Transverse colon (tissue), 4 donors: ENCODE measurements at regions not wholly inside any gene's neighbourhood (a gene's known extent, or its start where the extent isn't known, plus 50 kb on each side); places are given as distances from the start of the nearest gene placed in this dataset.

ENCODE experiments used
- DNase-seq: peaks from one replicate; pipeline ENCODE4 v3.0.0-alpha.2; 2019
- H3K27ac ChIP-seq, 4 donors: fragments of 200-600 bp; sonication (generic); 2 replicates each; pipeline ENCODE4 v1.5.1; 2016 to 2018; ENCODE audit warnings: inconsistent platforms in 4 of 4
- H3K27me3 ChIP-seq: fragments of 200-600 bp; sonication (generic); 2 replicates; pipeline ENCODE4 v1.5.1; 2017; ENCODE audit warnings: inconsistent platforms
- H3K36me3 ChIP-seq, 4 donors: fragments of 200-600 bp; sonication (generic); 2 replicates each; pipeline ENCODE4 v1.5.1; 2017 to 2019; ENCODE audit warnings: inconsistent platforms in 4 of 4
- H3K4me1 ChIP-seq, 4 donors: fragments of 200-600 bp; sonication (generic); 2 replicates each; pipeline ENCODE4 v1.5.1; 2017 to 2020; ENCODE audit warnings: inconsistent platforms in 4 of 4
- H3K4me3 ChIP-seq, 4 donors: fragments of 200-600 bp; sonication (generic); 1 replicate in 1 of 4; 2 replicates in 3 of 4; pipeline versions ENCODE4 v1.5.1 to v1.6.1; 2017 to 2019; ENCODE audit warnings: inconsistent platforms in 4 of 4
- H3K9me3 ChIP-seq, 2 donors: fragments of 200-600 bp; sonication (generic); 2 replicates each; pipeline ENCODE4 v1.5.1; 2017 to 2019; ENCODE audit warnings: inconsistent platforms in 2 of 2
- EP300 ChIP-seq: sonication (generic); formaldehyde crosslinking; IDR thresholded peaks from one replicate; pipeline ENCODE4 v1.6.1; 2017; ENCODE audit warnings: antibody characterized with exemption, low read depth
- POLR2A ChIP-seq: fragments of 450-650 bp; IDR thresholded peaks from one replicate; pipeline ENCODE4 v1.6.1; 2016; ENCODE audit warnings: antibody characterized with exemption, mild to moderate bottlenecking, moderate library complexity
- POLR2AphosphoS5 ChIP-seq, 3 donors: sonication (generic); formaldehyde crosslinking; IDR thresholded peaks; one replicate each; pipeline ENCODE4 v1.6.1; 2016; ENCODE audit warnings: antibody characterized with exemption in 3 of 3
- WGBS, 2 donors: methylation state at CpG; one replicate each; pipeline ENCODE4 v1.1.5; 2018; ENCODE audit warnings: low coverage in 1 of 2; 5-methylcytosine and 5-hydroxymethylcytosine counted together
- in situ Hi-C, 4 donors: fragments of 200-750 bp; cut with MboI; loops; one replicate each; pipeline versions ENCODE4 v1.15.0 to v1.15.1; 2017; ENCODE audit warnings: low sequenced_read_pairs in 3 of 4, low pct_ligation_motif_present in 1 of 4, low pct_unique_long_range_greater_than_20kb in 1 of 4
- intact Hi-C: fragments of 100-400 bp; cut with DNase I; formaldehyde crosslinking; loops from one replicate; pipeline ENCODE4 v1.15.1; 2023; ENCODE audit warnings: low total_unique reads
- TF ChIP-seq, protein P1 (sequence below), 5 experiments: fragments of 200-600 bp in 3 of 5; fragments of 450-650 bp in 2 of 5; sonication (generic) in 3 of 5; IDR thresholded peaks; 1 replicate in 2 of 5; 2 replicates in 3 of 5; pipeline ENCODE4 v1.5.1; 2016 to 2017; ENCODE audit warnings: antibody characterized with exemption in 5 of 5, inconsistent platforms in 3 of 5, mild to moderate bottlenecking in 2 of 5, moderate library complexity in 1 of 5

DNA sequence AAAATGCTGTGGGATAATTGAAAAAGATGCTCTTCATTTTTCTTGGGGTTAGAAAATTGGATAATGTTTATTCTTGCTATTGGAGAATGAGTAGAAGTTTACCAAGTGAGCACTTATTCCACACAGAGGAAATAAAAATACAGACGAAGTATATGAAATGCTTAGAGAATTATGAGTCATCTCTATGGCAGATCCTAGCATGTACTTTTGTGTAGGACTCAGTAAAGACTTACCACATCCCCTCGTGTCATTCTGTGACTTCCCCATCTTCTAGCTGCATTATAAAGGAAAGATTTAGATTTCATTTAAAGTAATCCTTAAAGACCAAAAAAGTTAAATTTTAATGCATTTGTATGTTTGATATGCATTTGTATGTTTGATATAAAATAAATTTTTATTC is 685.6 kb downstream of the TBC1D32 start:
- WGBS, 2 donors: 29 to 56% methylated on average over 2 of the region's 2 CpGs
- Histone ChIP-seq H3K27ac (no peak overlapping the region), H3K4me3 (no peak overlapping the region), H3K27me3 (no peaks in the 10 kb centered on the region), H3K36me3 (no peaks in the 10 kb centered on the region), H3K9me3 (no peaks in the 10 kb centered on the region), H3K4me1 (no peaks in the 10 kb centered on the region)
- intact Hi-C loops: no loop called here
- TF ChIP-seq POLR2A (no peak), EP300 (no peak), POLR2AphosphoS5 (IDR thresholded peaks at IDR 0.05) (no peak)
- TF ChIP-seq, protein P1, sequence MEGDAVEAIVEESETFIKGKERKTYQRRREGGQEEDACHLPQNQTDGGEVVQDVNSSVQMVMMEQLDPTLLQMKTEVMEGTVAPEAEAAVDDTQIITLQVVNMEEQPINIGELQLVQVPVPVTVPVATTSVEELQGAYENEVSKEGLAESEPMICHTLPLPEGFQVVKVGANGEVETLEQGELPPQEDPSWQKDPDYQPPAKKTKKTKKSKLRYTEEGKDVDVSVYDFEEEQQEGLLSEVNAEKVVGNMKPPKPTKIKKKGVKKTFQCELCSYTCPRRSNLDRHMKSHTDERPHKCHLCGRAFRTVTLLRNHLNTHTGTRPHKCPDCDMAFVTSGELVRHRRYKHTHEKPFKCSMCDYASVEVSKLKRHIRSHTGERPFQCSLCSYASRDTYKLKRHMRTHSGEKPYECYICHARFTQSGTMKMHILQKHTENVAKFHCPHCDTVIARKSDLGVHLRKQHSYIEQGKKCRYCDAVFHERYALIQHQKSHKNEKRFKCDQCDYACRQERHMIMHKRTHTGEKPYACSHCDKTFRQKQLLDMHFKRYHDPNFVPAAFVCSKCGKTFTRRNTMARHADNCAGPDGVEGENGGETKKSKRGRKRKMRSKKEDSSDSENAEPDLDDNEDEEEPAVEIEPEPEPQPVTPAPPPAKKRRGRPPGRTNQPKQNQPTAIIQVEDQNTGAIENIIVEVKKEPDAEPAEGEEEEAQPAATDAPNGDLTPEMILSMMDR (IDR thresholded peaks at IDR 0.05): no peak
- in situ Hi-C loops: no loop called here
- no peak for DNase-seq

DNA sequence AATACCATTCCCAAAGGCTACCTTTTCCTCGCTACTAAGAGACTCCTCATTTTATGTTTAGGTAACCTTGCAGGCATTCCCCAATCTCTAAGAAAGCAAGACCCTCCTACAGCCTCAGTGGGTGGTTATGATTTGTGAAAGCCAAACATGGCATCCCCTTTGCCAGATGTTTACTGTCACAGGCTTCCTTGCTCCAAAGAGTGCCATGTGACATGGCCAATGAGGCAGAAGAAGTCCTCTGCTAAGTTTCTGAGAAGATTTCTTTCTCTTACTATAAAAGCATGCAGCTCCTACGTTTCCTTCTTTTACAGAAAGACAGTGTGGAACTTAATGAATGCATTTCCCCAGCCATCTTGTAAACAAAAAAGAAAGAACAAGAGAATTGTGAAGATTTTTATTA is 688.2 kb downstream of the TBC1D32 start:
- H3K27me3 ChIP-seq: no peaks in the 10 kb centered on the region
- H3K4me3 ChIP-seq: no peak overlapping the region
- in situ Hi-C loops (no loop called here), intact Hi-C loops (no loop called here)
- no peaks in the 10 kb centered on the region for H3K4me1 ChIP-seq
- DNase-seq: no peak
- H3K36me3 ChIP-seq: no peaks in the 10 kb centered on the region
- no peaks in the 10 kb centered on the region for H3K9me3 ChIP-seq
- TF ChIP-seq, protein P1 (IDR thresholded peaks at IDR 0.05): no peak
- no peak for TF ChIP-seq POLR2A
- TF ChIP-seq POLR2AphosphoS5 (IDR thresholded peaks at IDR 0.05): no peak
- no peak for TF ChIP-seq EP300
- WGBS, 2 donors: 17 to 29% methylated on average over 1 to 2 of the region's 2 CpGs
- no peak overlapping the region for H3K27ac ChIP-seq

DNA sequence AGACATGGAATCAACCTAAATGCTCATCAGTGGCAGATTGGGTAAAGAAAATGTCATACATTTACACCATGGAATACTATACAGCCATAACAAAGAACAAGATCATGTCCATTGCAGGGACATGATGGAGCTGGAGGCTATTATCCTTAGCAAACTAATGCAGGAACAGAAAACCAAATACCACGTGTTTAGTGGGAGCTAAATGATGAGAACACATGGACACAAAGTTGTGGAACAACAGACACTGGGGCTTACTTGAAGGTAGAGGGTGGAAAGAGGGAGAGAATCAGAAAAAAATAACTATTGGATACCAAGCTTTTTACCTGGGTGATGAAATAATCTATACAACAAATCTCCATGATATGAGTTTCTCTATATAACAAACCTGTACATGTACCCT is 701.3 kb downstream of the TBC1D32 start:
- Histone ChIP-seq H3K27me3 (no peaks in the 10 kb centered on the region), H3K36me3 (no peaks in the 10 kb centered on the region), H3K27ac (no peak overlapping the region), H3K4me3 (no peak overlapping the region), H3K9me3 (no peaks in the 10 kb centered on the region), H3K4me1 (no peaks in the 10 kb centered on the region)
- in situ Hi-C loops (no loop called here), intact Hi-C loops (no loop called here)
- DNase-seq: no peak
- TF ChIP-seq EP300: no peak
- no peak for TF ChIP-seq POLR2A
- TF ChIP-seq, protein P1 (IDR thresholded peaks at IDR 0.05): no peak
- no peak for TF ChIP-seq POLR2AphosphoS5 (IDR thresholded peaks at IDR 0.05)
- 45 to 55% methylated on average over 1 of the region's 1 CpG for WGBS, 2 donors

DNA sequence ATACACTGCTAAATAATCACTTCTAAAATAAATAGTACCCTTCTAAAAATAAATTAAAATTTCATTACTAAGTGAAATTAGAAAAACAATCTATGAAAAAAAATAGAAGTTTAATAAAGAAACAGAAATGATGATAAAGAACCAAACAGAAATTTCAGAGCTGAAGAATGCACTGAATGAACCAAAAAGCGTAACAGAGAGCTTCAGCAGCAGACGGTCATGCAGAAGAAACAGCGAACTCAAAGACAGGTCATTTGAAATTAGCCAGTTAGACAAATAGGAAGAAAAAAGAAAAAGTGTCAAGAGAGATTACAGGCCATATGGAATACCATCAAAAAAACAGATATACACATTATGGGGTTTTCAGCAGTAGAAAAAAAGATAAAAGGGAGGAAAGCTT is 706.7 kb downstream of the TBC1D32 start:
- TF ChIP-seq POLR2A (no peak), POLR2AphosphoS5 (IDR thresholded peaks at IDR 0.05) (no peak), EP300 (no peak)
- TF ChIP-seq, protein P1 (IDR thresholded peaks at IDR 0.05): no peak
- no peaks in the 10 kb centered on the region for H3K4me1 ChIP-seq

More for the DNA sequence above, 706.7 kb downstream of the TBC1D32 start:
- 90 to 94% methylated on average over 2 to 3 of the region's 3 CpGs for WGBS, 2 donors
- no peak for DNase-seq
- Histone ChIP-seq H3K27me3 (no peaks in the 10 kb centered on the region), H3K9me3 (no peaks in the 10 kb centered on the region), H3K36me3 (no peaks in the 10 kb centered on the region), H3K4me3 (no peak overlapping the region), H3K27ac (no peak overlapping the region)
- in situ Hi-C loops (no loop called here), intact Hi-C loops (no loop called here)
